ENCODE measurements at regions not wholly inside any gene's neighbourhood (a gene's known extent, or its start where the extent isn't known, plus 50 kb on each side); places are given as distances from the start of the nearest gene placed in this dataset.

DNA sequence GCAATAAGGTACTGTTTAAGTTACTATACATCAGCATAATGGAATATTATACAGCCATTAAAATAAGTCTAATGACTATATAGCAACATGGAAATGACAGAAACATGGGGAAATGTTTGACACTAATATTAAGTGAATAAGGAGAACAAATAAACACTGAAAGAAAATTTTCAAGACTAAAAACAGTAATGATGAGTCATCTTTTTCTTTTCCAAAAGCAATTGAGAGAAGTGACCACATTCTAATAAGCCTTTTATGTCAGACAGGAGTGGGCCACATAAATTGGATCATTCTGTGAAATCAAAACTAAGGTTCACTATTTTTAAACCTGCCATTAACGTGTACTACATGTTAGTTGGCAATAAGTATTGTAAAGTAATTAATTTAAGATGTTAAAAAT, 187.5 kb downstream of the AHR start:
- DNase-seq: no peak

DNA sequence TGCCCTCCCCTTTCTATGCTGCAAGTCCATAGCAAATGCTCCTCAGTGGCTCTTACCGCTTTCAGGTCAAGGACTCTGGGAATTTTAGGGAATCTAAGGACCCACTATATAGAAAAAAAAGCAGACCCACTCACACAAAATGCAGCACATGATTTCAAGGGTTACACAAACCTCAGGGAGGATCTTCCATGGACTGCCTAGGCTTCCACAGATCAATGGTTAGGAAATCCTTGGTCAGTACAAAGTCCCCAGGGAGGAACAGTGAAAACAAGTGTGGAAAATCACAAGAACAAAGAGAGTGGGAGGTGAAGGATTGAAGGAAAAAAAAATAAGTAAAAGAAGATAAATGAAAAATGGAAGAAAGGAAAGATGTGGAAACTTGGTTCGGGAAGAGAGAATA, 188.4 kb downstream of the AHR start:
- no peak for DNase-seq

GRCh38 chr7:17487343-17487742, 188.9 kb downstream of the AHR start:
- DNase-seq: no peak

DNA sequence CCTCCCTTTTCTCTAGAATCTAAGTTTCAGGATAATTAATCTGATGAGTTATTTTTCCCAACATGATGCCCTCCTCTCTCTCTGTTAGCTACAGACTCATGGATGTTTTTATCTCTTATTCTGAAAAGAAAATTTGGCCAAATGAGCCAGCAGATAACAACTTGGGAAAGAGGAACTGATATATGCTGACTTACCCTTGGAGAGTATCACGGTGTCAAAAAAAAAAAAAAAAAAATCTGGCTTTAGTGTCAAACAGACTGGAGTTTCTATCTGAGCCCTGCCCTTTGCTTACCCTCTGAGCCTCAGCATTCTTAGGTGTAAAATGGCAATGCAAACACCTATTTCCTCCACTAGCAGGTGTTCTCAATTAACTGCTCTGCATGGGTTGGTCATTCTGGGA, 190.4 kb downstream of the AHR start:
- DNase-seq: no peak

DNA sequence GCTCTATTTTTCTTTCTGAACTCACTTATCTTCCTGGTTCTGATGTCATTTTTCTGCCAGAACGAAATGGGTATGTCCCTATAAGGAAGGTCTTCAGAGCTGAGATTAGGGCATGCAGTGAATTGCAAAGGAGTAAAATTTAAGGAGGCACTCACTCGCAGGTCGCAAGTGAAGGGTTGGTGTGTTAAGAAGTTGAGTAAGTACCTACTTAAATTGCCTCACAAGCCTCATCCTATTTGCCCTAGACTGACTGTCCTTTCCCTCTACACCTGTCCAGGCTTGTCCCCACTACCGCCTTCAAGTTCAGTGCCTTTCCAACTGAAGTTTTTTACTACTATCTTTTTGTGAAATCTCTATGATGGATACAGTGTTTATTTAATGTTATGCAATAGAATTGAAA, 191.5 kb downstream of the AHR start:
- DNase-seq: no peak

- no peak for DNase-seq
These were observed 192.4 kb downstream of the AHR start for GRCh38 chr7:17490825-17491224.

DNA sequence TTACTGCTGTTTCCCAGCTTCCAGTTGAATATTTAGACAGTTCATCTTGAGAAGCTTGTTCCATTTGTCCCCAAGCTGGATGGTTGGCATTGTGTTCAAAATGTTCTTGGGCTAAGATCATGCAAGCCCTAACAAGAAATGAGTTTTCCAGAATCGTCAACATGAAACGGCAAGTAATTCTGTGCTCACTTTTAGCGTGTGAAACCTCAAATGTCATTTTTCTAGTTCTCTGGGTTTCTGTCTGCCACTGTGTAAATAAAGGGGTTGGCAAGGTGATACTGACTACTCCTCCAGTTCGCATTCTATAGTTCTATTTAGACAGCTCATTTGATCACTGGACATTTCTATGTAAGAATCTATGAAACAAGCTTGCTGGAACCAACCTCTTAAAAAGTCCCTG, 194.0 kb downstream of the AHR start:
- peak; percentile 53 for DNase-seq

GRCh38 chr7:17493446-17493845, 195.0 kb downstream of the AHR start:
- DNase-seq: no peak

GRCh38 chr7:17495655-17496394, 197.4 kb downstream of the AHR start:
- DNase-seq: peak; percentile 17

GRCh38 chr7:17497136-17497535, 198.7 kb downstream of the AHR start:
- DNase-seq: no peak

DNA sequence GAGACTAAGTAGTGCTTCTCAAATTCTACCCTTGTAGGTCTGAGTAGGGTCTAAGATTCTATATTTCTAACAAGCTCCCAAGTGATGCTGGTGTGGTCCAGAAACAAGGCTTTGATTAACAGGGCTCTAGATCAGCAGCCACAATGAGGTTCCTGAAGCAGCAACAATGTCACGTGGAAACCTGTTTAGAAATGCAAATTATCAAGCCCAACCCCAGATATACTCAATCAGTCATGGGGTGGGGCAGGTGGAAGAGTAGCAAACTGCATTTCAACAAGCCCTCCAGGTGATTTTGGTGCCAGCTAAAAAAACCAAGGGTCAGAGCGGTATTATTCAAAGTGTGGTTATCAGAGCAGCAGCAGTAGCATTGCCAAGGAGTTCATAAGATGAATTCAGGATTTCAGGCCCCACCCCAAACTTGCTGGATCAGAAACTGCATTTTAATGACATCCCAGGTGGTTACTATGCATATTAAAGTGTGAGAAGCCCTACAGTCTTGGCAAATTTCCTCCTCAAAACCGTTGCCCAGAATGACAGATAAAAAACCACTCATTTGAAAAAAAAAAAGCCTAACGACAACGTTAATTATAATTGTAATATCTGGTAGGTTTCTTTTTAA, 199.2 kb downstream of the AHR start:
- DNase-seq: no peak

DNA sequence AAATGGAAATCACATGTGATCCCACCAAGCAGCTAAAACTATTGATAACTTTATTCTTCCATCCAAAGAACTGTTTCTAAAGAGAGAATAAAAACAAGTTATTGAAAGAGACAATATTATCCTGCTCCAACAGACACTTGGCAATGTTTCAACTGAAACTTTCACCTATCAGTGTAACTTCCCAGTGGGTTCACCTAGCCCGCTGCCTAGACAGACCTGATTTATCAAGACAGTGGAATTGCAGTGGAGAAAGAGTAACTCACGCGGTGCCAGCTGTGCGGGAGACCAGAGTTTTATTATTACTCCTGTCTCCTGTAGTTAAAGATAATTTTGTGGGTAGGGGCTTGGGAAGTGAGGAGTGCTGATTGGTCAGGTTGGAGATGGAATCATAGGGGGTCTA, 199.8 kb downstream of the AHR start:
- no peak for DNase-seq

DNA sequence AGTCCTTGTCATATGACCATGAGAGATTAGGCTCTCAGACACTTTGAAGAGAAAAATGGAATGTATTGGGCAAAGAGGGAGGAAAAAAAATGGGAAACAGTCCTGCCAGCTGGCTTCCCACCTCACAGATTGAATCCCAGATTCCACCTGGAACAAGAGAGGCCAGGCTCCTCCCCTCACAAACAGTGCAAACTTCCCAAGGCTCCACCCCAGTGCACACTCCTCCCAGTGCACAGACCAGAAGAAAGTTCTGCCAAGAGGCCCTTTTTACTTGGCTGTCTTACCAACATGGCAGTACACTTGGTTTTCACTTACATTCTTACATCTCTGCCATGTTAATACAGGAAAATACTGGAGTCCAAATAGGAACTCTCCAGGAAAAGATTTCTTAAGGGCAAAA, 202.3 kb downstream of the AHR start:
- DNase-seq: no peak

DNA sequence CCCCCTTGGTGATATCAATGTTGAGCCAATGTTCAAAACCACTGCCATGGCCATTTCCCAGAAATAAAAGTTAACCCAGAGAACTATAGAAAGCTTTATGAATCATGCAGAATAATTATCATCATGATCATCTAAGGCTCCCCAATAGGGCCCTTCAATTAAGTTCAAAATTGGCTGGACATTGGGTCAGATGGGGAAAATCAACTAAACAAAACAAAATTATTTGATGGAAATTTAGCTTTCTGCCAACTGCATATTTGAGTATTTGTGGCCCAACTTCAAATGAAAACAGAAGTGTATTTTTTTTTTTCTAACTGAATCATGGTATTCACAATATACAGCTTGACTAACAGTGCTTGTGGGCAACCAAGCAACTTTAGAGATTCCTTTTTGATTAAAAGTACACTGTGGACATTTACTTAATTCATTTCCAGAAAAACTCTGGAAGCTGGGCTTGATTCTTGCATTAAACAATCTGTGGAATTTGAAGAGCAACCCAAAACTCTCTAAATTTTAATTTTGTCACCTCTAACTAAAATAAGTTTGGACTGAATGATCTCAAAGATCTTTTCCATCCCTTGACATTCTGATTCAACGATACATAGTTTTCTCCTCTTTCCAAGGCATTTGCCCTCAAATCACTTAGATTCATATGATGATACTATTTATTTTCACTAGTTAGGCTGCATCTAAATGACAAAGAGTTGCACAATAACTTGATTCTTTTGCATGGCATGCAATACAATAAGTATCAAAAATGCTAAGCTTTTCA, 203.2 kb downstream of the AHR start:
- no peak for DNase-seq

DNA sequence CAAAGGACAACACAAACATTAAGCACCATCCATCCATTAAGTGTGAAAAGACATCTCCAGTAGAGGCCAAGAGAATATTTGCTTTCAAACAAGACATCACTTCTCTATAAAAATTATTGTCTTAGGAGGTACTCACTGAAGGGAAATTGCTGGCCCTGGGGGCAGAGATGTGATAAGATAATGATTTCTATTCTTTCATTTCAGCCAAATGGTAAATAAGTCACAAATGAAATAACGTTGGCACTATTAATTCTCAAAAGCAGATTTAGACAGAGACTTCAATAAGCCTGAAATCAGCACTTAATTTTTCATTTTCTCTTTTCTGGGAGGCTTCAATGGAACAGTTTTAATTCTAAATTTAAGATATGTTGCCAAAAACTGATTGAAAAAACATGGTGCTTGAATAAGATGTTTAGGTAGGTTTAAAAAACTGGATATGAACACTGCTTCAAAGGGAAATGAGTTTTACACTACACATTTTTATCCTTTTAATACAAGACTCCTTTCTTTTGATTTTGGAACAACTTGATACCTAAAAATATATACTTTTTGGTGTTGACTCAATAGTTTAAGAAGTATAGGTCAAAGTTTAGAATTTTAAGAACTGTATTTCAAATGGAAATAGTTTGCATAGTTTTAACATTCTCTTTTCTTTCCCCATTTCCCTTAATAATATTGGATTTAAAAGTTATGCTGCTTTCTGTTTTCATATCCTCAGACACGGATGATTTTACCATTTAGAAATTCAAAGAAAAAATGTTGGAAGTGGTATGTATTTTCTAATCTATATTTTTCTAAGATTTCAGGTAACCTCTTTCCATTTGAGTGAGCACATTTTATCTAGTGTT, 204.0 kb downstream of the AHR start:
- no peak for DNase-seq

DNA sequence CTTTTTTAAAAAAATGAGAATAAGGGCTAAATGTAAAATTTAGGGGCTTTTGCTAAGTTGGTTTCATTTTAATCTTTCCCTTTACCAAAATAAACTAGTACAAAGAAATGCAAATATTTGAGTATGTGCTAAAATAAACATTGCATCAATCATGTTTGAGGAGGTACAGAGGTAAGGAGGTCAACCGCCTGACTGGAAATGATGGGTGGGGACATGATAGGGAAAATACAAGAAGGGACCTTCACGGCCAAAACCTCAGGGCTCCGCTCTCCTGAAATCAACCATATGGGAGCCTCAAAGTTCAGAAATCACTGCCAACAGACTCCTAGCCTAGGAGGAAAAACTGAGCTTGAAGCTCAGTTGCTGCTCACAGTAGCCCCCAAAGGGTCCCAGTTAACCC, 207.6 kb downstream of the AHR start:
- DNase-seq: no peak

GRCh38 chr7:17506596-17506995, 208.1 kb downstream of the AHR start:
- no peak for DNase-seq

- DNase-seq: no peak
These were observed 209.3 kb downstream of the AHR start for GRCh38 chr7:17507717-17508116.

DNA sequence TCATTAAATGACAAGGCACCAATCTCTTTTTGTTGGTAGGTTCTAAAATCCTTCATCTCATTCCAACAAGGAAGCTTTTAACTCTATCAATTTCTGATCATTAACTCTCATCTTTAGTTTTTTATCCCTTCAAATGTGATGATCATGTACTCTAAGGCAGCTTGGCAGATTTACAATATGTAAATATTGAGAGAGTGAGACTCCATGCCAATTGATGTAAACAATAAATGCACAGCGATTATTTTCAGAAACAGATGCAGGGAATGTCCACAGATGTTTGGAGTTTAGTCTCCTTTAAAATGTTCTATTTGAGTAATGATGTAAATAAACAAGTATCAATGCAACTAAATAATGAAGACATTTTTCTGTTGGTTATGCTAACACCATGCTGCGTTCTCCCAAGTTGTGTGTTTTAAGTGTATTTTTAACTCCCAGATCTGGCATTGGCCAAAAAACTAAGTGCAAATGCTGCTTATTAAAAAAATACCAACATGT, 213.8 kb downstream of the AHR start:
- DNase-seq: no peak

GRCh38 chr7:17516771-17517170, 218.3 kb downstream of the AHR start:
- DNase-seq: no peak

DNA sequence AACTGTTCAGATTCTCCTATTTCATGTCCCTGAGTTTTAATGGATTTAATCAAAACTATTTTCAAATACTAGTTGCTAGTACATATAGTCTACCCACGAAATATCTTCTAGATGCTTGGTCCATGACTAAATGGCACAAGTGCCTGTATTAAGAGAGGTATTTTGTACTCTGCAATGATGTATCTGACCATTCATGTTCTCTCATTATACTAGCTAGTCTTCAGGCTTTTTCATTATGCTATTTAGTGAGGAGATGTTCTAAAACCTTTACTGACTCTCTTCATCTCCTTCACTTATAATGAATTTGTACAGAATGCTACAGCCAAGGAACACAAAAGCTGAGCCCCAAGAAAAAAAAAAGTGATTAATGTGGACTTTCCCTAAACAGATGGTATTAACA, 222.5 kb downstream of the AHR start:
- DNase-seq: no peak

DNA sequence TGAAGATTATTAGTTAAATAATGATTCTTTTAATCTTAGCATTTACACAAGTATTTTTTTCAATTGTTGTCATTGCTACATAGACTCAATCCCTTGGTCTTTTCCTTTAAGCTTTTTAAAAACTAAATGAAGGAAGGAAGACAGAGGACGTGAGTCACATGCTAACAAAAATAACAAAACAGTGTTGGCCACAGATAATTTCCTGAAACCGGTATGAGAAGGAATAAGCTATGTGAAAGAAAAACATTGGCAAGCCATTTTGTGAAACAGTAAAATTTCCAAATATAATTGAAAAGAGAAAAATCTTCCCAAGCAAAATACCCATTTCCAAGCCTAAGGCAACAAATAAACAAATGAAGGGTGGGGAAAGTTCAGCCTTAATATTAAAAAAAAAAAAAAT, 223.0 kb downstream of the AHR start:
- no peak for DNase-seq
